NT2/D1 (cell line): ENCODE measurements at regions not wholly inside any gene's neighbourhood (a gene's known extent, or its start where the extent isn't known, plus 50 kb on each side); places are given as distances from the start of the nearest gene placed in this dataset.

Experiments used
- SUZ12 ChIP-seq: IDR thresholded peaks from 2 replicates; pipeline ENCODE4 v1.6.1; 2011; ENCODE audit not compliant: insufficient read length, insufficient read depth; ENCODE audit errors: extremely low read depth
- YY1 ChIP-seq: IDR thresholded peaks from 2 replicates; pipeline ENCODE4 v1.6.1; 2011; ENCODE audit not compliant: insufficient read length, insufficient read depth

DNA sequence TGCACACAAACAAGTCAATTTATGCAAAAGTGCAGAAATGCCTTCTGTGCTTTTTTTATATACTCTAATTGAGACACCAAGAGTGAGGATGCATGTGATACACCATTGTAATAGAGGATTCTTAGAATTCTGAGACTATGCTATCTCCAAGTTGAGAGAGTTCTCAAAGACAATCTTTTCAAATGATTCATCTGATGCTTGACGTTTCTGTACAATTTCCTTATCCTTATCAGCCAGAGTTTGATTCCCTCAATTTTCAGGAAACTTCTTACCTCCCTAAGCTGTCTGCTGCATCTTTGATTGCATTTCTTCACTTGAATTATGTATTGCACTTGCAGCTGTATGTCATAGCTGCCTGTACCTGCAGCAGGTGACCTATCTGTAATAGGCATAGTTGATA is 211.3 kb upstream of the SPAG17 start:
- TF ChIP-seq YY1 = no peak
- TF ChIP-seq SUZ12 = no peak
